Lower leg skin (tissue), 4 donors: ENCODE measurements at regions not wholly inside any gene's neighbourhood (a gene's known extent, or its start where the extent isn't known, plus 50 kb on each side); places are given as distances from the start of the nearest gene placed in this dataset.

Experiments
- DNase-seq, 2 donors: peaks; one replicate each; pipeline ENCODE4 v3.0.0-alpha.2; 2019; ENCODE audit warnings: low spot score in 2 of 2
- H3K4me3 ChIP-seq: fragments of 200-600 bp; sonication (generic); 2 replicates; pipeline ENCODE4 v1.5.1; 2017; ENCODE audit warnings: mild to moderate bottlenecking, low read depth; ENCODE audit not compliant: poor library complexity, severe bottlenecking
- CTCF ChIP-seq, 3 donors: fragments of 450-650 bp; IDR thresholded peaks; one replicate each; pipeline ENCODE4 v1.5.1; 2016; ENCODE audit warnings: antibody characterized with exemption in 3 of 3, mild to moderate bottlenecking in 3 of 3, moderate library complexity in 2 of 3
- POLR2A ChIP-seq, 2 donors: fragments of 450-650 bp; IDR thresholded peaks; one replicate each; pipeline ENCODE4 v1.6.1; 2016 to 2017; ENCODE audit warnings: antibody characterized with exemption in 2 of 2, mild to moderate bottlenecking in 1 of 2, moderate library complexity in 1 of 2
- WGBS, 2 donors: methylation state at CpG; one replicate each; pipeline ENCODE4 v1.1.5; 2018; 5-methylcytosine and 5-hydroxymethylcytosine counted together
- intact Hi-C: fragments of 100-400 bp; cut with DNase I; formaldehyde crosslinking; loops from one replicate; pipeline ENCODE4 v1.15.0; 2023; ENCODE audit warnings: low total_unique reads

- intact Hi-C loops: no loop called here
- WGBS, 2 donors: 96% methylated on average over 44 of the region's 44 CpGs
Measured at GRCh38 chr1:38708701-38709258, 150.8 kb downstream of the RRAGC start.

GRCh38 chr1:38701088-38701487 lies 158.5 kb downstream of the RRAGC start:
- 75 to 89% methylated on average over 8 of the region's 8 CpGs for WGBS, 2 donors
- DNase-seq: no peak
- TF ChIP-seq CTCF (IDR thresholded peaks at IDR 0.05) (no peak), POLR2A (IDR thresholded peaks at IDR 0.05) (no peak)
- intact Hi-C loops: no loop called here
- H3K4me3 ChIP-seq: no peak overlapping the region

More at GRCh38 chr1:38708701-38709258, 150.8 kb downstream of the RRAGC start:
- no peak for DNase-seq
- H3K4me3 ChIP-seq: no peak overlapping the region
- TF ChIP-seq POLR2A (IDR thresholded peaks at IDR 0.05): no peak
- TF ChIP-seq CTCF (IDR thresholded peaks at IDR 0.05): no peak

- no peak overlapping the region for H3K4me3 ChIP-seq
- TF ChIP-seq POLR2A (IDR thresholded peaks at IDR 0.05): no peak
- no peak for TF ChIP-seq CTCF (IDR thresholded peaks at IDR 0.05)
- 89 to 100% methylated on average over 3 of the region's 3 CpGs for WGBS, 2 donors
- DNase-seq: no peak
- intact Hi-C loops: no loop called here
Measured at GRCh38 chr1:38700077-38700470, 159.5 kb downstream of the RRAGC start.

GRCh38 chr1:38699330-38700076 lies 160.1 kb downstream of the RRAGC start:
- no peak for TF ChIP-seq CTCF (IDR thresholded peaks at IDR 0.05)
- no peak for TF ChIP-seq POLR2A (IDR thresholded peaks at IDR 0.05)
- no peak for DNase-seq
- intact Hi-C loops: no loop called here

GRCh38 chr1:38697387-38697786 lies 162.2 kb downstream of the RRAGC start:
- WGBS, 2 donors: 68 to 81% methylated on average over 1 of the region's 1 CpG

More at GRCh38 chr1:38699330-38700076, 160.1 kb downstream of the RRAGC start:
- 83% methylated on average over 7 of the region's 7 CpGs for WGBS, 2 donors
- no peak overlapping the region for H3K4me3 ChIP-seq

More at GRCh38 chr1:38697387-38697786, 162.2 kb downstream of the RRAGC start:
- DNase-seq: no peak
- TF ChIP-seq CTCF (IDR thresholded peaks at IDR 0.05): no peak
- TF ChIP-seq POLR2A (IDR thresholded peaks at IDR 0.05): no peak
- no peak overlapping the region for H3K4me3 ChIP-seq
- intact Hi-C loops: no loop called here
